ENCODE measurements at regions not wholly inside any gene's neighbourhood (a gene's known extent, or its start where the extent isn't known, plus 50 kb on each side); places are given as distances from the start of the nearest gene placed in this dataset.

DNA sequence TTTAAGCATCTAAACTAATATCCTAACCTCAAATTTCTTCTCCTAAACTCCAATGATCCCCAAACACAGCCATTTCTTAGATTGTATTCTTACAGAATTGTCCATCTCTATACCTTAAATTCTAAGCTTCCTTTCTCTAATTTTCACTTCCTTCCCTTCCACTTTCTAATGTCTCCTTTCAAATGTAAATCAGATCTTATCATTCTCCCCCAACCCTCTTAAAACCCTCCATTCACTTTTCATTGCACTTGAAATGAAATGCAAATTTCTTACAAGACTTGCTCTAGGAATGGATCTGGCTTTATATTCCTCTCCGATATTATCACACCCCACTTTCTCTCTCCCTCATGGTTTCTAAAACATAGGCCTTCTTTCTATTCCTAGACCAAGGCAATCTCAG lies 534.6 kb downstream of the LMO4 start:
- ChIA-PET CTCF (no interaction called here), POLR2A (ENCODE audit: low non-redundant PET) (no interaction called here)
- intact Hi-C loops (cut with micrococcal nuclease; ENCODE audit: unreplicated experiment) = loop anchor here (1.0 kb wide), 1 partner anchor 37 kb away; no protein-coding TSS in a partner anchor
- no peaks in the 10 kb centered on the region for H3K36me3 ChIP-seq (ENCODE audit: insufficient read depth, low read length, poor library complexity, severe bottlenecking)
- no peak overlapping the region for H3K4me3 ChIP-seq (ENCODE audit: low read depth, low read length, poor library complexity, severe bottlenecking)
- H3K9me3 ChIP-seq (ENCODE audit: low read depth, low read length, poor library complexity, severe bottlenecking) = peaks cover 18% of the 10 kb centered on the region
- peaks cover 6% of the 10 kb centered on the region for H3K4me1 ChIP-seq (ENCODE audit: insufficient read depth, low read length, poor library complexity, severe bottlenecking)
- H3K27me3 ChIP-seq (replicated peaks; ENCODE audit: insufficient read depth, low read depth, low read length, poor library complexity) = no peaks in the 10 kb centered on the region
- BruUV-seq (replicated peaks) = no TSS peak
- no peak overlapping the region for H3K27ac ChIP-seq (ENCODE audit: low read depth, low read length, poor library complexity, severe bottlenecking)
- DNase-seq (ENCODE audit: low spot score) = peak; percentile 58
- no peak for TF ChIP-seq EZH2 (IDR thresholded peaks at IDR 0.05; ENCODE audit: borderline replicate concordance, low read depth, low read length, poor library complexity, severe bottlenecking)
- TF ChIP-seq, protein P1, sequence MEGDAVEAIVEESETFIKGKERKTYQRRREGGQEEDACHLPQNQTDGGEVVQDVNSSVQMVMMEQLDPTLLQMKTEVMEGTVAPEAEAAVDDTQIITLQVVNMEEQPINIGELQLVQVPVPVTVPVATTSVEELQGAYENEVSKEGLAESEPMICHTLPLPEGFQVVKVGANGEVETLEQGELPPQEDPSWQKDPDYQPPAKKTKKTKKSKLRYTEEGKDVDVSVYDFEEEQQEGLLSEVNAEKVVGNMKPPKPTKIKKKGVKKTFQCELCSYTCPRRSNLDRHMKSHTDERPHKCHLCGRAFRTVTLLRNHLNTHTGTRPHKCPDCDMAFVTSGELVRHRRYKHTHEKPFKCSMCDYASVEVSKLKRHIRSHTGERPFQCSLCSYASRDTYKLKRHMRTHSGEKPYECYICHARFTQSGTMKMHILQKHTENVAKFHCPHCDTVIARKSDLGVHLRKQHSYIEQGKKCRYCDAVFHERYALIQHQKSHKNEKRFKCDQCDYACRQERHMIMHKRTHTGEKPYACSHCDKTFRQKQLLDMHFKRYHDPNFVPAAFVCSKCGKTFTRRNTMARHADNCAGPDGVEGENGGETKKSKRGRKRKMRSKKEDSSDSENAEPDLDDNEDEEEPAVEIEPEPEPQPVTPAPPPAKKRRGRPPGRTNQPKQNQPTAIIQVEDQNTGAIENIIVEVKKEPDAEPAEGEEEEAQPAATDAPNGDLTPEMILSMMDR (conservative IDR thresholded peaks at IDR 0.05; ENCODE audit: low read depth, low read length) = no peak

GRCh38 chr1:87864676-87865075 lies 536.0 kb downstream of the LMO4 start:
- ChIA-PET CTCF (no interaction called here), POLR2A (ENCODE audit: low non-redundant PET) (no interaction called here)
- H3K27ac ChIP-seq (ENCODE audit: low read depth, low read length, poor library complexity, severe bottlenecking) = no peak overlapping the region
- no peak overlapping the region for H3K4me3 ChIP-seq (ENCODE audit: low read depth, low read length, poor library complexity, severe bottlenecking)
- no peak for DNase-seq (ENCODE audit: low spot score)
- peaks cover 15% of the 10 kb centered on the region for H3K4me1 ChIP-seq (ENCODE audit: insufficient read depth, low read length, poor library complexity, severe bottlenecking)
- BruUV-seq (replicated peaks) = no TSS peak
- H3K36me3 ChIP-seq (ENCODE audit: insufficient read depth, low read length, poor library complexity, severe bottlenecking) = no peaks in the 10 kb centered on the region
- intact Hi-C loops (cut with micrococcal nuclease; ENCODE audit: unreplicated experiment) = no loop called here
- peaks cover 9% of the 10 kb centered on the region for H3K9me3 ChIP-seq (ENCODE audit: low read depth, low read length, poor library complexity, severe bottlenecking)
- TF ChIP-seq, protein P1 (conservative IDR thresholded peaks at IDR 0.05; ENCODE audit: low read depth, low read length) = no peak
- no peak for TF ChIP-seq EZH2 (IDR thresholded peaks at IDR 0.05; ENCODE audit: borderline replicate concordance, low read depth, low read length, poor library complexity, severe bottlenecking)
- no peaks in the 10 kb centered on the region for H3K27me3 ChIP-seq (replicated peaks; ENCODE audit: insufficient read depth, low read depth, low read length, poor library complexity)

DNA sequence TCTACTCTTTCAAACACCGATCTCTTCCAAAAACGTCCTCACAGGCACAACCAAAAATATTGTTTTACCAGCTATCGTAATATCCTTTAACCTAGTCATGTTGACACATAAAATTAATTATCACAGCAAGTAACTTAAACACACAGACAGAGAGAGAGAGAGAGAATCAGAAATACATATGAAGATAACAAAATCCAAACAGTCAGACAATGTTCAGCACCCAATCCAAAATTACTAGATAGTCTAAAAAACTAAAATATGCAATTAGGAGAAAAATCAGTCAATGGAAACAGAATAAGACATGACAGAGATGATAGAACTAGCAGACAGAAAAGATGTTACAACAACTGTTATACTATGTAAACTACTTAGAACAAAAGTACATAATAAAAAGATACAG lies 537.7 kb downstream of the LMO4 start:
- Histone ChIP-seq H3K4me3 (ENCODE audit: low read depth, low read length, poor library complexity, severe bottlenecking) (no peak overlapping the region), H3K4me1 (ENCODE audit: insufficient read depth, low read length, poor library complexity, severe bottlenecking) (peaks cover 15% of the 10 kb centered on the region), H3K27ac (ENCODE audit: low read depth, low read length, poor library complexity, severe bottlenecking) (no peak overlapping the region), H3K27me3 (replicated peaks; ENCODE audit: insufficient read depth, low read depth, low read length, poor library complexity) (no peaks in the 10 kb centered on the region), H3K9me3 (ENCODE audit: low read depth, low read length, poor library complexity, severe bottlenecking) (peaks cover 9% of the 10 kb centered on the region), H3K36me3 (ENCODE audit: insufficient read depth, low read length, poor library complexity, severe bottlenecking) (no peaks in the 10 kb centered on the region)
- CTCF ChIA-PET = no interaction called here
- TF ChIP-seq, protein P1 (conservative IDR thresholded peaks at IDR 0.05; ENCODE audit: low read depth, low read length) = no peak
- TF ChIP-seq EZH2 (IDR thresholded peaks at IDR 0.05; ENCODE audit: borderline replicate concordance, low read depth, low read length, poor library complexity, severe bottlenecking) = no peak
- intact Hi-C loops (cut with micrococcal nuclease; ENCODE audit: unreplicated experiment) = no loop called here
- BruUV-seq (replicated peaks) = no TSS peak
- POLR2A ChIA-PET (ENCODE audit: low non-redundant PET) = no interaction called here
- DNase-seq (ENCODE audit: low spot score) = no peak

Measured in A673 (cell line).